ENCODE measurements at regions not wholly inside any gene's neighbourhood (a gene's known extent, or its start where the extent isn't known, plus 50 kb on each side); places are given as distances from the start of the nearest gene placed in this dataset.
"Not testable (repeated sequence)": the region's sequence is repeated elsewhere in the genome, so short reads cannot be mapped to it uniquely, and the experiment has no call there.

- Histone ChIP-seq H3K36me3 (ENCODE audit: control insufficient read depth in 4 of 4, insufficient read depth in 4 of 4, low read length in 4 of 4) (no peaks in the 10 kb centered on the region), H3K4me3 (no peak overlapping the region), H3K27me3 (ENCODE audit: control insufficient read depth in 3 of 3, insufficient read depth in 3 of 3, low read length in 2 of 3) (no peaks in the 10 kb centered on the region), H3K9me3 (ENCODE audit: control insufficient read depth in 4 of 4, insufficient read depth in 3 of 4, low read length in 3 of 4) (no peaks in the 10 kb centered on the region), H3K9ac (ENCODE audit: insufficient read depth in 1 of 2, low read length in 2 of 2) (no peak overlapping the region), H3K27ac (ENCODE audit: low read depth in 1 of 2, low read length in 1 of 2) (no peak overlapping the region), H3K4me1 (ENCODE audit: control insufficient read depth in 5 of 5, insufficient read depth in 5 of 5, low read length in 5 of 5) (peaks cover 0 to 8% (median 0%) of the 10 kb centered on the region in 5 donors)
- DNase-seq (no peak), ATAC-seq (ENCODE audit: insufficient read depth, low FRiP score) (no peak)
- WGBS, 2 donors = 76 to 85% methylated on average over 11 of the region's 11 CpGs
- TF ChIP-seq CTCF (IDR thresholded peaks at IDR 0.05; ENCODE audit: control extremely low read depth, extremely low read depth) = no peak
Measured at GRCh38 chr10:78342827-78343653, 309.4 kb downstream of the RPS24 start.

GRCh38 chr10:78344257-78344656 is 310.6 kb downstream of the RPS24 start:
- not testable (repeated sequence) for H3K36me3 ChIP-seq (ENCODE audit: control insufficient read depth in 4 of 4, insufficient read depth in 4 of 4, low read length in 4 of 4); H3K9ac ChIP-seq (ENCODE audit: insufficient read depth in 1 of 2, low read length in 2 of 2); DNase-seq; H3K4me3 ChIP-seq; H3K9me3 ChIP-seq (ENCODE audit: control insufficient read depth in 4 of 4, insufficient read depth in 3 of 4, low read length in 3 of 4); H3K27ac ChIP-seq (ENCODE audit: low read depth in 1 of 2, low read length in 1 of 2); H3K4me1 ChIP-seq (ENCODE audit: control insufficient read depth in 5 of 5, insufficient read depth in 5 of 5, low read length in 5 of 5); H3K27me3 ChIP-seq (ENCODE audit: control insufficient read depth in 3 of 3, insufficient read depth in 3 of 3, low read length in 2 of 3); ATAC-seq (ENCODE audit: insufficient read depth, low FRiP score)
- 93 to 94% methylated on average over 8 of the region's 8 CpGs for WGBS, 2 donors

- not testable (repeated sequence) for ATAC-seq (ENCODE audit: insufficient read depth, low FRiP score); H3K4me1 ChIP-seq (ENCODE audit: control insufficient read depth in 5 of 5, insufficient read depth in 5 of 5, low read length in 5 of 5); H3K27ac ChIP-seq (ENCODE audit: low read depth in 1 of 2, low read length in 1 of 2); H3K9ac ChIP-seq (ENCODE audit: insufficient read depth in 1 of 2, low read length in 2 of 2); H3K9me3 ChIP-seq (ENCODE audit: control insufficient read depth in 4 of 4, insufficient read depth in 3 of 4, low read length in 3 of 4); DNase-seq; H3K36me3 ChIP-seq (ENCODE audit: control insufficient read depth in 4 of 4, insufficient read depth in 4 of 4, low read length in 4 of 4); H3K4me3 ChIP-seq; H3K27me3 ChIP-seq (ENCODE audit: control insufficient read depth in 3 of 3, insufficient read depth in 3 of 3, low read length in 2 of 3)
- WGBS, 2 donors = 73 to 94% methylated on average over 3 of the region's 3 CpGs
Measured at GRCh38 chr10:78345515-78345914, 311.9 kb downstream of the RPS24 start.

GRCh38 chr10:78346721-78347120 is 313.1 kb downstream of the RPS24 start:
- Histone ChIP-seq H3K27ac (ENCODE audit: low read depth in 1 of 2, low read length in 1 of 2) (no peak overlapping the region), H3K36me3 (ENCODE audit: control insufficient read depth in 4 of 4, insufficient read depth in 4 of 4, low read length in 4 of 4) (no peaks in the 10 kb centered on the region), H3K4me3 (no peak overlapping the region), H3K9ac (ENCODE audit: insufficient read depth in 1 of 2, low read length in 2 of 2) (no peak overlapping the region), H3K4me1 (ENCODE audit: control insufficient read depth in 5 of 5, insufficient read depth in 5 of 5, low read length in 5 of 5) (no peaks in the 10 kb centered on the region), H3K9me3 (ENCODE audit: control insufficient read depth in 4 of 4, insufficient read depth in 3 of 4, low read length in 3 of 4) (no peaks in the 10 kb centered on the region), H3K27me3 (ENCODE audit: control insufficient read depth in 3 of 3, insufficient read depth in 3 of 3, low read length in 2 of 3) (no peaks in the 10 kb centered on the region)
- ATAC-seq (ENCODE audit: insufficient read depth, low FRiP score) = no peak
- TF ChIP-seq CTCF (IDR thresholded peaks at IDR 0.05; ENCODE audit: control extremely low read depth, extremely low read depth) = no peak
- WGBS, 2 donors = 97 to 98% methylated on average over 1 of the region's 1 CpG
- no peak for DNase-seq

Measured in lung (tissue), 11 donors.